Tibial nerve (tissue), 4 donors: ENCODE measurements at regions not wholly inside any gene's neighbourhood (a gene's known extent, or its start where the extent isn't known, plus 50 kb on each side); places are given as distances from the start of the nearest gene placed in this dataset.

ENCODE experiments used
- EP300 ChIP-seq, 2 donors: sonication (generic); formaldehyde crosslinking; IDR thresholded peaks; one replicate each; pipeline ENCODE4 v1.6.1; 2017; ENCODE audit warnings: antibody characterized with exemption in 2 of 2, mild to moderate bottlenecking in 1 of 2
- POLR2A ChIP-seq, 2 donors: fragments of 450-650 bp; IDR thresholded peaks; one replicate each; pipeline ENCODE4 v1.6.1; 2017; ENCODE audit warnings: antibody characterized with exemption in 2 of 2, mild to moderate bottlenecking in 2 of 2, moderate library complexity in 2 of 2
- TF ChIP-seq, protein P1 (sequence below), 5 experiments: fragments of 200-600 bp in 3 of 5; fragments of 450-650 bp in 2 of 5; sonication (generic) in 3 of 5; IDR thresholded peaks; one replicate each; pipeline ENCODE4 v1.5.1; 2016 to 2019; ENCODE audit warnings: antibody characterized with exemption in 5 of 5, mild to moderate bottlenecking in 3 of 5, moderate library complexity in 2 of 5

DNA sequence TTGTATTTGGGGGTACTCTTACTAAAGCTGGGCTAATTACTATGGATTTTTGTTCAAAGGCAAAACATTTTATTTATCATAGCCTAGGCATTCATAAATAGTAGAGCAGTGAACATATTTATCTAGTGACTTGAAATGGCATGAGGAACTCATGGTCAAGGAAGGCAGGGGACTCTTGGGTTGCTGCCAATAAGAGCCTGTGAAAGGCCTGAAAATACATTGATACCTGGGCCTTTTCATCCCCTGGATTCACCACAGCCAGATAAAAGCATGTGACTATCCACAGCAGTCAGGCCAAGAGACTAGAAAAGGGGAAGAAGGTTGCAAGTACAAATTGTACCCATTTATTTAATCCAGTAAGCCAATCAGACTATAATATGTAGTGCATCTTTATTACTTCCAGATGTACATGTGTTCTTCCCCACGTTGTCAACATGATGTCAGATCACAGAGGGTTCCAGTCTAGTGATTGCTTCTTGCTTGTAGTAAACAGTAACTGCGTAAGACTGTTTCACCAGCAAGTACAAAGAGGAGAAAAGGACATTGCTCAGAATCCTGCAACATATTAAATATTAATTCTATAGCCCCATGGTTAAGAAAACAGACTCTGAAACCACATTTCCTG lies 409.7 kb downstream of the NOVA1 start:
- no peak for TF ChIP-seq POLR2A (IDR thresholded peaks at IDR 0.05)
- TF ChIP-seq, protein P1, sequence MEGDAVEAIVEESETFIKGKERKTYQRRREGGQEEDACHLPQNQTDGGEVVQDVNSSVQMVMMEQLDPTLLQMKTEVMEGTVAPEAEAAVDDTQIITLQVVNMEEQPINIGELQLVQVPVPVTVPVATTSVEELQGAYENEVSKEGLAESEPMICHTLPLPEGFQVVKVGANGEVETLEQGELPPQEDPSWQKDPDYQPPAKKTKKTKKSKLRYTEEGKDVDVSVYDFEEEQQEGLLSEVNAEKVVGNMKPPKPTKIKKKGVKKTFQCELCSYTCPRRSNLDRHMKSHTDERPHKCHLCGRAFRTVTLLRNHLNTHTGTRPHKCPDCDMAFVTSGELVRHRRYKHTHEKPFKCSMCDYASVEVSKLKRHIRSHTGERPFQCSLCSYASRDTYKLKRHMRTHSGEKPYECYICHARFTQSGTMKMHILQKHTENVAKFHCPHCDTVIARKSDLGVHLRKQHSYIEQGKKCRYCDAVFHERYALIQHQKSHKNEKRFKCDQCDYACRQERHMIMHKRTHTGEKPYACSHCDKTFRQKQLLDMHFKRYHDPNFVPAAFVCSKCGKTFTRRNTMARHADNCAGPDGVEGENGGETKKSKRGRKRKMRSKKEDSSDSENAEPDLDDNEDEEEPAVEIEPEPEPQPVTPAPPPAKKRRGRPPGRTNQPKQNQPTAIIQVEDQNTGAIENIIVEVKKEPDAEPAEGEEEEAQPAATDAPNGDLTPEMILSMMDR (IDR thresholded peaks at IDR 0.05): no peak
- peak in 1 of 2 donors; percentile 41 for TF ChIP-seq EP300 (IDR thresholded peaks at IDR 0.05)
